ENCODE measurements at regions not wholly inside any gene's neighbourhood (a gene's known extent, or its start where the extent isn't known, plus 50 kb on each side); places are given as distances from the start of the nearest gene placed in this dataset.

- TF ChIP-seq GATA1 (IDR thresholded peaks at IDR 0.05; ENCODE audit: low read depth, low read length) (no peak), POLR2A (IDR thresholded peaks at IDR 0.05; ENCODE audit: low read length) (no peak)
- no peak for DNase-seq
Observed at GRCh38 chr3:11699083-11699427, 55.3 kb upstream of the VGLL4 start.

GRCh38 chr3:11698326-11699082, 54.8 kb upstream of the VGLL4 start:
- DNase-seq, result no peak
- TF ChIP-seq POLR2A (IDR thresholded peaks at IDR 0.05; ENCODE audit: low read length) (no peak), GATA1 (IDR thresholded peaks at IDR 0.05; ENCODE audit: low read depth, low read length) (no peak)

- no peak for DNase-seq
Observed at GRCh38 chr3:11697701-11698100, 54.0 kb upstream of the VGLL4 start.

DNA sequence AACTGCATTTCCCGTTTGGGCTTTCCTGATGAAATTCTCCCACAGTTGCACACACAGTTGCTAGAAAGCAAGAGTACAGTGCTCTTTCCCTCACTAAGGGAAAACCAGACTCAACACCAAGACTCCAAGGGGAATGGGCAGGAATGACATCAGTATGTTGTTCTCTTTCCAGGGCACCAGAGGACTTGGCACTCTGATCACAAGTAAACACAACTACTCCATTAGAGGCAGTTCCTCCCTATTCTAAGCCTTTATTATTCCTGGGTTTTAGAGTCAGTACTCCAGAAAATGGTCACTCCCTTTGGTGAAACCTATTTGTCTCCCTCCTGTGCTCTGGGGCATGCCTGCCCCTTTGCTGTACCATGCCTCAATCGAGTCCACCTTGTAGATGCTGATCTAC, 52.3 kb upstream of the VGLL4 start:
- TF ChIP-seq GATA1 (IDR thresholded peaks at IDR 0.05; ENCODE audit: low read depth, low read length) (no peak), POLR2A (IDR thresholded peaks at IDR 0.05; ENCODE audit: low read length) (no peak)
- no peak for DNase-seq

More at GRCh38 chr3:11697701-11698100, 54.0 kb upstream of the VGLL4 start:
- TF ChIP-seq GATA1 (IDR thresholded peaks at IDR 0.05; ENCODE audit: low read depth, low read length), result no peak

Data from erythroblast (primary cell).